Calu3 (cell line): ENCODE measurements at regions not wholly inside any gene's neighbourhood (a gene's known extent, or its start where the extent isn't known, plus 50 kb on each side); places are given as distances from the start of the nearest gene placed in this dataset.

Source experiments
- BruUV-seq: library from RNA; stranded (reverse); fragments of 400-500 nt; replicated peaks from 2 replicates; lab custom pipeline; 2021; lab: Mats Ljungman, UMichigan
- CTCF ChIA-PET: fragments of 300-600 bp; sonication (Branson Sonifier 250); formaldehyde crosslinking; loops from one replicate; lab custom pipeline; 2022; ENCODE audit warnings: antibody characterized with exemption; lab: Charles Lee
- DNase-seq: peaks from one replicate; pipeline ENCODE4 v3.0.0; 2022
- H3K27ac Mint-ChIP-seq: one replicate; pipeline ENCODE4 v1.8.0; 2022; ENCODE audit warnings: mixed read lengths; ENCODE audit not compliant: unreplicated experiment
- H3K27me3 Mint-ChIP-seq: one replicate; pipeline ENCODE4 v1.8.0; 2022; ENCODE audit warnings: mixed read lengths; ENCODE audit not compliant: unreplicated experiment
- H3K36me3 Mint-ChIP-seq: one replicate; pipeline ENCODE4 v1.8.0; 2022; ENCODE audit warnings: mild to moderate bottlenecking, moderate library complexity, mixed read lengths; ENCODE audit not compliant: insufficient read depth, unreplicated experiment
- H3K4me1 Mint-ChIP-seq: one replicate; pipeline ENCODE4 v1.8.0; 2022; ENCODE audit warnings: mild to moderate bottlenecking, low read depth, mixed read lengths; ENCODE audit not compliant: unreplicated experiment
- H3K4me3 Mint-ChIP-seq: one replicate; pipeline ENCODE4 v1.8.0; 2022; ENCODE audit warnings: mild to moderate bottlenecking, low read depth, moderate library complexity, mixed read lengths; ENCODE audit not compliant: unreplicated experiment
- H3K9me3 Mint-ChIP-seq: one replicate; pipeline ENCODE4 v1.8.0; 2022; ENCODE audit warnings: low read depth, mixed read lengths; ENCODE audit not compliant: unreplicated experiment
- intact Hi-C: fragments of 100-400 bp; cut with micrococcal nuclease; formaldehyde crosslinking; loops from one replicate; pipeline ENCODE4 v1.10.0; 2022; ENCODE audit not compliant: unreplicated experiment
- TF ChIP-seq, protein P1 (sequence below): fragments of 200-600 bp; IDR thresholded peaks from one replicate; pipeline ENCODE4 v1.8.0; 2022; ENCODE audit warnings: antibody characterized with exemption; ENCODE audit not compliant: unreplicated experiment

- Mint-ChIP-seq H3K9me3 (no peaks in the 10 kb centered on the region), H3K4me1 (no peaks in the 10 kb centered on the region), H3K36me3 (no peaks in the 10 kb centered on the region), H3K27ac (no peak overlapping the region), H3K4me3 (no peak overlapping the region), H3K27me3 (no peaks in the 10 kb centered on the region)
- TF ChIP-seq, protein P1, sequence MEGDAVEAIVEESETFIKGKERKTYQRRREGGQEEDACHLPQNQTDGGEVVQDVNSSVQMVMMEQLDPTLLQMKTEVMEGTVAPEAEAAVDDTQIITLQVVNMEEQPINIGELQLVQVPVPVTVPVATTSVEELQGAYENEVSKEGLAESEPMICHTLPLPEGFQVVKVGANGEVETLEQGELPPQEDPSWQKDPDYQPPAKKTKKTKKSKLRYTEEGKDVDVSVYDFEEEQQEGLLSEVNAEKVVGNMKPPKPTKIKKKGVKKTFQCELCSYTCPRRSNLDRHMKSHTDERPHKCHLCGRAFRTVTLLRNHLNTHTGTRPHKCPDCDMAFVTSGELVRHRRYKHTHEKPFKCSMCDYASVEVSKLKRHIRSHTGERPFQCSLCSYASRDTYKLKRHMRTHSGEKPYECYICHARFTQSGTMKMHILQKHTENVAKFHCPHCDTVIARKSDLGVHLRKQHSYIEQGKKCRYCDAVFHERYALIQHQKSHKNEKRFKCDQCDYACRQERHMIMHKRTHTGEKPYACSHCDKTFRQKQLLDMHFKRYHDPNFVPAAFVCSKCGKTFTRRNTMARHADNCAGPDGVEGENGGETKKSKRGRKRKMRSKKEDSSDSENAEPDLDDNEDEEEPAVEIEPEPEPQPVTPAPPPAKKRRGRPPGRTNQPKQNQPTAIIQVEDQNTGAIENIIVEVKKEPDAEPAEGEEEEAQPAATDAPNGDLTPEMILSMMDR: no peak
- no TSS peak for BruUV-seq
- no peak for DNase-seq
- intact Hi-C loops: no loop called here
- CTCF ChIA-PET: no interaction called here
Measured at GRCh38 chr13:73481886-73482445, 423.2 kb downstream of the KLF5 start.

DNA sequence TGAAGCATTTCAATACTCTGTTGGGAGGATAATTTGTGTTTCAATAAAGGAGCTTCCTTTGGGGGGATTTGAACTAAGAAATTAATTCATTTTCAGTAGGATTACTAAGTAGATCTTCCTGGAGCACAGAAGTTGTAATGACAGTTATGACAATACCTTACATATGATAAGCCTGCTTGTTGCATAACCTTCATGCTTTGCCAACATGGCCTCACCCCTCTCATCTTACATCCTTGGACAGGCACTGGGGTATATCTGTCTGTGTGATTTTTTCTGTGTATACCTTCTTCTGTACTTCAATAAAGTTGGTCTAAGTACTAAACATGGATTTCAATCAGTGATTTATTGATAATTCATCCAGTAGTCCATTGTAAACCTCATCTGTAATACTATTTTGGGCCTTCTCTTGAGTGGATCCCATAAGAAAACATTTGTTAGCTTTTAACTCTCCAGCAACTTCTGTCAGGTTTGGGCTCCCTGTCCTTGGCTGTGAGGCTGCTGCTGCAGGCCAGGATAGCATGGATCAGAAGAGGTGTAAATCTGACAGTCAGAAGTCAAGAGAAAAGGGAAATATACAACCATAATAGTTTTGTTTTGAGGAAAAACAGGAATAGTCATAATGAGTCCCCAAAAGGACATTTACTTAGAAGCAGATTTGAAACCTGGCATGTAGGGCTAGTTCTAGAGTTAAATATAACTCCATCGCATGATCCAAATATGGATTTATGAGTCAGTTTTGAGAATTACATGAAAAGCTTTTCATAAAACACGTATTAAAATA lies 422.2 kb downstream of the KLF5 start:
- no peaks in the 10 kb centered on the region for H3K36me3 Mint-ChIP-seq
- BruUV-seq: no TSS peak
- no peak for DNase-seq
- intact Hi-C loops: no loop called here
- CTCF ChIA-PET: no interaction called here
- H3K27me3 Mint-ChIP-seq: no peaks in the 10 kb centered on the region
- H3K4me1 Mint-ChIP-seq: no peaks in the 10 kb centered on the region
- H3K27ac Mint-ChIP-seq: no peak overlapping the region
- H3K9me3 Mint-ChIP-seq: no peaks in the 10 kb centered on the region
- TF ChIP-seq, protein P1: no peak
- H3K4me3 Mint-ChIP-seq: no peak overlapping the region

GRCh38 chr13:73479856-73480255 lies 421.1 kb downstream of the KLF5 start:
- no peaks in the 10 kb centered on the region for H3K4me1 Mint-ChIP-seq
- no peak overlapping the region for H3K4me3 Mint-ChIP-seq
- DNase-seq: no peak
- CTCF ChIA-PET: no interaction called here
- BruUV-seq: no TSS peak
- intact Hi-C loops: no loop called here
- H3K36me3 Mint-ChIP-seq: no peaks in the 10 kb centered on the region
- no peak overlapping the region for H3K27ac Mint-ChIP-seq
- H3K27me3 Mint-ChIP-seq: no peaks in the 10 kb centered on the region
- TF ChIP-seq, protein P1: no peak
- no peaks in the 10 kb centered on the region for H3K9me3 Mint-ChIP-seq

GRCh38 chr13:73479351-73479750 lies 420.5 kb downstream of the KLF5 start:
- DNase-seq: no peak
- TF ChIP-seq, protein P1: no peak
- Mint-ChIP-seq H3K4me3 (no peak overlapping the region), H3K36me3 (no peaks in the 10 kb centered on the region), H3K4me1 (no peaks in the 10 kb centered on the region), H3K9me3 (no peaks in the 10 kb centered on the region), H3K27me3 (no peaks in the 10 kb centered on the region), H3K27ac (no peak overlapping the region)
- intact Hi-C loops: no loop called here
- CTCF ChIA-PET: no interaction called here
- no TSS peak for BruUV-seq
